ENCODE measurements at regions not wholly inside any gene's neighbourhood (a gene's known extent, or its start where the extent isn't known, plus 50 kb on each side); places are given as distances from the start of the nearest gene placed in this dataset.

DNA sequence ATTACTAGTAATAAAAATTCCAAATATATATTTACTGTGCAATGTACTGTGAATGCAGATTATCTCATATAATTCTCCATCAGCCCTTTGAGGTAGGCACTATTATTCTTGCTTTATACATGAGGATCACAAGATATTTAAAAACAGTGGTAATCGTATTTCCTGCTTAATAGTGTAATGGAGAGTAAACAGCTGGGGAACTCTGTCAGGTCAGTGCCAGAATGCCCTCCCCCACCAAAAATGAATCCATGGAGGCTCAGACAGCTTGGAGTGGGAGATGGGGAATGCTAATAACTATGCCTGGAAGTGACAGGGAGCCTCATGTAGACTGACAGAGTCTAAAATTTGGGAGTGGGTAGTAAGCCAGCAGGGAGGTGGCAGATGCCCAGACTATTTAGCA is 153.6 kb downstream of the PAH start (continued):
- no peak for TF ChIP-seq EHF (CRISPR knock-in tag; IDR thresholded peaks at IDR 0.05)
- TF ChIP-seq GATA3 (IDR thresholded peaks at IDR 0.05; ENCODE audit: borderline replicate concordance) = no peak
- no peak for TF ChIP-seq PHF8 (IDR thresholded peaks at IDR 0.05; ENCODE audit: borderline replicate concordance, low read depth)
- no peak for TF ChIP-seq FOSL2 (IDR thresholded peaks at IDR 0.05)
- TF ChIP-seq FOSL2 (CRISPR knock-in tag; IDR thresholded peaks at IDR 0.05) = no peak
- no peak for TF ChIP-seq JUNB (IDR thresholded peaks at IDR 0.05)

DNA sequence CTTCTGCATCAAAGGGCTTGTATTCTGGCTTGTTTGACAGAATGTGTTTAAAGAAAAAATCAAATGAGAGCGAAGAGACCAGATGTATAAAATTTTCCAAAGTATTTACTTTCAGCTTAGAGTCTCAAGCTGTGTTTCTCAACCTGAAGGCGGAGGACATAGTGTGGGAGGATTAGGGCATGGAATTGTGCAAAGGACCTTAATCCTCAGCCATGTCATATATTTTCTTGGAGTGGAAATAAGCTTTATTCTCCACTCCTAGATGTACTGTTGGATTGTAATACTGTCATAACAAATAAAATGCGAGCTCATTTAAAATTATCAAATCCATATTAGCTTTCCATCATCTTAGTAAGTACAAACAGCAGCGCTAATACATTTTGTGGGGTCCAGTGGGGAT is 154.0 kb downstream of the PAH start:
- no peaks in the 10 kb centered on the region for H3K4me1 ChIP-seq
- ChIA-PET CTCF (interaction anchor here (0.8 to 1.6 kb wide), 5 partner anchors 14 to 824 kb away, joined by 3 to 4 read pairs (median 3); no protein-coding TSS in a partner anchor), POLR2A (no interaction called here)
- ATAC-seq = no peak
- H3K4me2 ChIP-seq = no peak overlapping the region
- FAIRE-seq = no peak
- H3K27ac ChIP-seq = no peak overlapping the region
- H3K4me3 ChIP-seq = no peak overlapping the region
- DNase-seq (ENCODE audit: low read depth in 1 of 2, low spot score in 1 of 2) = no peak
- WGBS (ENCODE audit: missing lambda C conversion rate) = 51% methylated on average over 4 of the region's 4 CpGs
- TF ChIP-seq HEYL (CRISPR knock-in tag; IDR thresholded peaks at IDR 0.05) (no peak), KDM1A (IDR thresholded peaks at IDR 0.05; ENCODE audit: low read depth) (no peak), NPAS2 (CRISPR knock-in tag; IDR thresholded peaks at IDR 0.05; ENCODE audit: borderline replicate concordance) (no peak), CHD4 (IDR thresholded peaks at IDR 0.05; ENCODE audit: borderline replicate concordance) (no peak), FOSB (CRISPR knock-in tag; IDR thresholded peaks at IDR 0.05) (no peak), RNF2 (IDR thresholded peaks at IDR 0.05; ENCODE audit: borderline replicate concordance, low read depth) (no peak), MAZ (IDR thresholded peaks at IDR 0.05; ENCODE audit: borderline replicate concordance, low read depth, low read length) (no peak), HOXA7 (CRISPR knock-in tag; IDR thresholded peaks at IDR 0.05) (no peak), TFCP2L1 (CRISPR knock-in tag; IDR thresholded peaks at IDR 0.05) (no peak), FOSL2 (IDR thresholded peaks at IDR 0.05) (no peak), FOSL2 (CRISPR knock-in tag; IDR thresholded peaks at IDR 0.05) (no peak), KDM5A (IDR thresholded peaks at IDR 0.05) (no peak), BHLHE40 (IDR thresholded peaks at IDR 0.05; ENCODE audit: low read depth, low read length) (no peak), JUNB (IDR thresholded peaks at IDR 0.05) (no peak)
- TF ChIP-seq, protein P1, sequence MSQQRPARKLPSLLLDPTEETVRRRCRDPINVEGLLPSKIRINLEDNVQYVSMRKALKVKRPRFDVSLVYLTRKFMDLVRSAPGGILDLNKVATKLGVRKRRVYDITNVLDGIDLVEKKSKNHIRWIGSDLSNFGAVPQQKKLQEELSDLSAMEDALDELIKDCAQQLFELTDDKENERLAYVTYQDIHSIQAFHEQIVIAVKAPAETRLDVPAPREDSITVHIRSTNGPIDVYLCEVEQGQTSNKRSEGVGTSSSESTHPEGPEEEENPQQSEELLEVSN (IDR thresholded peaks at IDR 0.05; ENCODE audit: borderline replicate concordance, low read depth) = no peak
- TF ChIP-seq, protein P2, sequence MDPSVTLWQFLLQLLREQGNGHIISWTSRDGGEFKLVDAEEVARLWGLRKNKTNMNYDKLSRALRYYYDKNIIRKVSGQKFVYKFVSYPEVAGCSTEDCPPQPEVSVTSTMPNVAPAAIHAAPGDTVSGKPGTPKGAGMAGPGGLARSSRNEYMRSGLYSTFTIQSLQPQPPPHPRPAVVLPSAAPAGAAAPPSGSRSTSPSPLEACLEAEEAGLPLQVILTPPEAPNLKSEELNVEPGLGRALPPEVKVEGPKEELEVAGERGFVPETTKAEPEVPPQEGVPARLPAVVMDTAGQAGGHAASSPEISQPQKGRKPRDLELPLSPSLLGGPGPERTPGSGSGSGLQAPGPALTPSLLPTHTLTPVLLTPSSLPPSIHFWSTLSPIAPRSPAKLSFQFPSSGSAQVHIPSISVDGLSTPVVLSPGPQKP (IDR thresholded peaks at IDR 0.05; ENCODE audit: low read depth, low read length) = no peak
- TF ChIP-seq, protein P3, sequence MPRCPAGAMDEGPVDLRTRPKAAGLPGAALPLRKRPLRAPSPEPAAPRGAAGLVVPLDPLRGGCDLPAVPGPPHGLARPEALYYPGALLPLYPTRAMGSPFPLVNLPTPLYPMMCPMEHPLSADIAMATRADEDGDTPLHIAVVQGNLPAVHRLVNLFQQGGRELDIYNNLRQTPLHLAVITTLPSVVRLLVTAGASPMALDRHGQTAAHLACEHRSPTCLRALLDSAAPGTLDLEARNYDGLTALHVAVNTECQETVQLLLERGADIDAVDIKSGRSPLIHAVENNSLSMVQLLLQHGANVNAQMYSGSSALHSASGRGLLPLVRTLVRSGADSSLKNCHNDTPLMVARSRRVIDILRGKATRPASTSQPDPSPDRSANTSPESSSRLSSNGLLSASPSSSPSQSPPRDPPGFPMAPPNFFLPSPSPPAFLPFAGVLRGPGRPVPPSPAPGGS (IDR thresholded peaks at IDR 0.05) = no peak
- no peaks in the 10 kb centered on the region for H3K9me3 ChIP-seq

DNA sequence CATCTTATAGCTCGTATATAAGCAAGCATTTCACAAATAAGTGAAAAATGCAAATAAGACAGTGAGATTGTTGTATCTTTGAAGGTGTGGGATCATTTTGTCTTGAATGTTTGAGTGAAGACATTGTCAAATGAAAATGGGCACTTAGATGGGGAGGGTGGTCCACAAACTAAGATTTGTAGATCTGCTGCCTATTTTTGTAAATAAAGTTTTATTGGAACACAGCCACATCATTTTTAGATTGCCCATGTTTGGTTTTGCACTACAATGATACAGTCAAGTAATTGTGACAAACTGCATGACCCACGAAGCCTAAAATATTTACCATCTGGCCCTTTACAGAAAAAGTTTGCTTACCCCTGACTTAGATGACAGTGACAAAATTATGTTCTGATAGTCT is 156.7 kb downstream of the PAH start:
- Histone ChIP-seq H3K4me3 (no peak overlapping the region), H3K4me2 (no peak overlapping the region), H3K4me1 (no peaks in the 10 kb centered on the region), H3K27ac (no peak overlapping the region), H3K9me3 (no peaks in the 10 kb centered on the region)
- WGBS (ENCODE audit: missing lambda C conversion rate) = 37% methylated on average over 2 of the region's 2 CpGs
- ChIA-PET CTCF (interaction anchor here (1.3 to 3.6 kb wide), 4 partner anchors 9 to 187 kb away, joined by 3 to 15 read pairs (median 4); no protein-coding TSS in a partner anchor), POLR2A (no interaction called here)
- TF ChIP-seq MAFK (IDR thresholded peaks at IDR 0.05; ENCODE audit: partially characterized antibody) = no peak
- TF ChIP-seq MYC (IDR thresholded peaks at IDR 0.05; ENCODE audit: borderline replicate concordance, low read length) = no peak
- TF ChIP-seq GATA3 (IDR thresholded peaks at IDR 0.05; ENCODE audit: borderline replicate concordance) = no peak
- no peak for TF ChIP-seq SMC3 (IDR thresholded peaks at IDR 0.05)
- TF ChIP-seq, protein P1 (IDR thresholded peaks at IDR 0.05; ENCODE audit: borderline replicate concordance, low read depth) = no peak
- no peak for TF ChIP-seq HOXA7 (CRISPR knock-in tag; IDR thresholded peaks at IDR 0.05)
- TF ChIP-seq RNF2 (IDR thresholded peaks at IDR 0.05; ENCODE audit: borderline replicate concordance, low read depth) = no peak
- TF ChIP-seq CHD2 (IDR thresholded peaks at IDR 0.05; ENCODE audit: low read length, partially characterized antibody) = no peak
- no peak for TF ChIP-seq HDAC2 (IDR thresholded peaks at IDR 0.05)
- no peak for TF ChIP-seq RAD21 (conservative IDR thresholded peaks at IDR 0.05 in 1 of 2, IDR thresholded peaks at IDR 0.05 in 1 of 2)
- TF ChIP-seq JUNB (IDR thresholded peaks at IDR 0.05) = no peak
- TF ChIP-seq, protein P2 (IDR thresholded peaks at IDR 0.05; ENCODE audit: low read depth, low read length) = no peak
- TF ChIP-seq NR3C1 (IDR thresholded peaks at IDR 0.05) = no peak
- TF ChIP-seq, protein P4, sequence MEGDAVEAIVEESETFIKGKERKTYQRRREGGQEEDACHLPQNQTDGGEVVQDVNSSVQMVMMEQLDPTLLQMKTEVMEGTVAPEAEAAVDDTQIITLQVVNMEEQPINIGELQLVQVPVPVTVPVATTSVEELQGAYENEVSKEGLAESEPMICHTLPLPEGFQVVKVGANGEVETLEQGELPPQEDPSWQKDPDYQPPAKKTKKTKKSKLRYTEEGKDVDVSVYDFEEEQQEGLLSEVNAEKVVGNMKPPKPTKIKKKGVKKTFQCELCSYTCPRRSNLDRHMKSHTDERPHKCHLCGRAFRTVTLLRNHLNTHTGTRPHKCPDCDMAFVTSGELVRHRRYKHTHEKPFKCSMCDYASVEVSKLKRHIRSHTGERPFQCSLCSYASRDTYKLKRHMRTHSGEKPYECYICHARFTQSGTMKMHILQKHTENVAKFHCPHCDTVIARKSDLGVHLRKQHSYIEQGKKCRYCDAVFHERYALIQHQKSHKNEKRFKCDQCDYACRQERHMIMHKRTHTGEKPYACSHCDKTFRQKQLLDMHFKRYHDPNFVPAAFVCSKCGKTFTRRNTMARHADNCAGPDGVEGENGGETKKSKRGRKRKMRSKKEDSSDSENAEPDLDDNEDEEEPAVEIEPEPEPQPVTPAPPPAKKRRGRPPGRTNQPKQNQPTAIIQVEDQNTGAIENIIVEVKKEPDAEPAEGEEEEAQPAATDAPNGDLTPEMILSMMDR (IDR thresholded peaks at IDR 0.05) = no peak
- no peak for TF ChIP-seq FOSB (CRISPR knock-in tag; IDR thresholded peaks at IDR 0.05)
- no peak for TF ChIP-seq EHF (CRISPR knock-in tag; IDR thresholded peaks at IDR 0.05)
- ATAC-seq (no peak), FAIRE-seq (no peak), DNase-seq (ENCODE audit: low read depth in 1 of 2, low spot score in 1 of 2) (no peak)
